ENCODE measurements at regions not wholly inside any gene's neighbourhood (a gene's known extent, or its start where the extent isn't known, plus 50 kb on each side); places are given as distances from the start of the nearest gene placed in this dataset.
"Not testable (repeated sequence)": the region's sequence is repeated elsewhere in the genome, so short reads cannot be mapped to it uniquely, and the experiment has no call there.

DNA sequence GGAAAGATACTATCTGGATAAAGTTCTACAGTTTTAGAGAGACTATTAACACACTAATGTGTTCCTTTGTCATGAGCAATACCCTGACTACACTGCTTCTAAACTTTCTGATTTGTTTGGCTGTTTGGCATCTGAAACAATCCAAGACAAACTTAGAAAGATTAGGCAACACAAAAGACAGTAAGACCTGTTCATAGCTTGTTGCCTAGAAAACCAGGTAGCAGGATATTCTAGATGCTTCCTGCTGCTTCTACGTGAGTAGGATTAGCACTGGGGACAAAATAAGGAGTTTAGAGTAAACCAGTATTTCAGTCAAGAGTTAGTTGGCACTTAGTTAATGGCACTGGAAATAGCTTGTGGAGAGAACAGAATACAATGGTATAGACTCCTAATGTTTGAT lies 256.5 kb downstream of the ZNF37A start:
- TF ChIP-seq, protein P1, sequence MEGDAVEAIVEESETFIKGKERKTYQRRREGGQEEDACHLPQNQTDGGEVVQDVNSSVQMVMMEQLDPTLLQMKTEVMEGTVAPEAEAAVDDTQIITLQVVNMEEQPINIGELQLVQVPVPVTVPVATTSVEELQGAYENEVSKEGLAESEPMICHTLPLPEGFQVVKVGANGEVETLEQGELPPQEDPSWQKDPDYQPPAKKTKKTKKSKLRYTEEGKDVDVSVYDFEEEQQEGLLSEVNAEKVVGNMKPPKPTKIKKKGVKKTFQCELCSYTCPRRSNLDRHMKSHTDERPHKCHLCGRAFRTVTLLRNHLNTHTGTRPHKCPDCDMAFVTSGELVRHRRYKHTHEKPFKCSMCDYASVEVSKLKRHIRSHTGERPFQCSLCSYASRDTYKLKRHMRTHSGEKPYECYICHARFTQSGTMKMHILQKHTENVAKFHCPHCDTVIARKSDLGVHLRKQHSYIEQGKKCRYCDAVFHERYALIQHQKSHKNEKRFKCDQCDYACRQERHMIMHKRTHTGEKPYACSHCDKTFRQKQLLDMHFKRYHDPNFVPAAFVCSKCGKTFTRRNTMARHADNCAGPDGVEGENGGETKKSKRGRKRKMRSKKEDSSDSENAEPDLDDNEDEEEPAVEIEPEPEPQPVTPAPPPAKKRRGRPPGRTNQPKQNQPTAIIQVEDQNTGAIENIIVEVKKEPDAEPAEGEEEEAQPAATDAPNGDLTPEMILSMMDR (IDR thresholded peaks at IDR 0.05; ENCODE audit: low read depth, low read length, poor library complexity, severe bottlenecking): not testable (repeated sequence)
- TF ChIP-seq EZH2phosphoT487 (IDR thresholded peaks at IDR 0.05; ENCODE audit: borderline replicate concordance, low read length): not testable (repeated sequence)
